ENCODE measurements at regions not wholly inside any gene's neighbourhood (a gene's known extent, or its start where the extent isn't known, plus 50 kb on each side); places are given as distances from the start of the nearest gene placed in this dataset.
A peak's percentile ranks its signal among the peaks of the same experiment; 100 is the strongest.

DNA sequence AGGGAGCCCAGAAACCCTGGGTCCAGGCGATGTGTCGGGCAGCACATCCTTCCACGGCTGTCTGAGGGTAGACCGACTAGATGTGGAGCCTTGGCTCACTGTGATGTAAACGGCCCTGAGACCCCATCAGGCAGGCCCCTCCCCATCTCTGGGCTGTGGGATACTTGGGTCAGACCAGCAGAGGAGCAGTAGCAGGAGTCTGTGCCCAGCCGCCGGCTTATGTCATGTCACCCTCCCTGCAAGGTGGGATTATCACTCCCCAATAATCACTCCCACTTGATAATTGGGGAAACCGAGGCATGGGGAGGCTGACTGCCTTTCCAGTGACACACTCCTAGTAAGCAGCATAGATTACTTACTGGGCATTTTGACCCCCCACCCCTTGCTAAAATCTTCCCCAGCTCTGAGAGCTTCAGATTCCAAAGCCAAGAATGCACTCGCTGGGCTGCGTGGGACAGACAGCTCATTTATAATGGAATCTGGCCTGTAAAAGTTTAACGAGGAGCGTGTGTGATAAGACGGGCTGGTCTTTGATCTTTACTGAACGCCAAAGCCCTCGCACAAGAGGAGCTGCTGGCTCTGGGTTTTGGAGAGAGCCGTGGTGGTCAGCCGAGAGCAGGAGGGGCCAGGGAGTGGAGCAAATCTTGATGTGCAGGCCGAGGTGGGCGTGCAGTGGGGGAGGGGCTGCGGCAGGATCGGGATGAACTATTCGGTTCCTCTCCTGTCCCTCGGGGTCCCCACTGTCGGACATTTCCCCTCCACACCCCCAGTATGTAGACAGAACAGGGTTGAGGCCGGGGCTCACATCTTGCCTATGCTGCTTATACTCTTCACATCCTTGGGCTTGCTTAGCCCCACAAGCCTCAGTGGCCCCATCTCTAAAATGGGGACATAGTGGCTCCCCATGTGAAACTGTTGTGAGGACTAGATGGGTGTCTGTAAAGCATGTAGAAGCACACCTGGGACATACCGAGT lies 200.0 kb downstream of the GLI2 start:
- H3K36me3 ChIP-seq, result peaks cover 0 to 12% (median 0%) of the 10 kb centered on the region in 3 donors
- 41 to 45% methylated on average over 26 of the region's 26 CpGs for WGBS, 2 donors
- H3K27ac ChIP-seq, result peak overlapping the region in 2 of 4 donors; percentile 66
- no peak for DNase-seq (ENCODE audit: low spot score in 2 of 2)
- TF ChIP-seq, protein P1, sequence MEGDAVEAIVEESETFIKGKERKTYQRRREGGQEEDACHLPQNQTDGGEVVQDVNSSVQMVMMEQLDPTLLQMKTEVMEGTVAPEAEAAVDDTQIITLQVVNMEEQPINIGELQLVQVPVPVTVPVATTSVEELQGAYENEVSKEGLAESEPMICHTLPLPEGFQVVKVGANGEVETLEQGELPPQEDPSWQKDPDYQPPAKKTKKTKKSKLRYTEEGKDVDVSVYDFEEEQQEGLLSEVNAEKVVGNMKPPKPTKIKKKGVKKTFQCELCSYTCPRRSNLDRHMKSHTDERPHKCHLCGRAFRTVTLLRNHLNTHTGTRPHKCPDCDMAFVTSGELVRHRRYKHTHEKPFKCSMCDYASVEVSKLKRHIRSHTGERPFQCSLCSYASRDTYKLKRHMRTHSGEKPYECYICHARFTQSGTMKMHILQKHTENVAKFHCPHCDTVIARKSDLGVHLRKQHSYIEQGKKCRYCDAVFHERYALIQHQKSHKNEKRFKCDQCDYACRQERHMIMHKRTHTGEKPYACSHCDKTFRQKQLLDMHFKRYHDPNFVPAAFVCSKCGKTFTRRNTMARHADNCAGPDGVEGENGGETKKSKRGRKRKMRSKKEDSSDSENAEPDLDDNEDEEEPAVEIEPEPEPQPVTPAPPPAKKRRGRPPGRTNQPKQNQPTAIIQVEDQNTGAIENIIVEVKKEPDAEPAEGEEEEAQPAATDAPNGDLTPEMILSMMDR (IDR thresholded peaks at IDR 0.05), result no peak
- no peak for TF ChIP-seq POLR2A (IDR thresholded peaks at IDR 0.05)
- TF ChIP-seq EP300 (IDR thresholded peaks at IDR 0.05), result no peak
- H3K4me3 ChIP-seq, result no peak overlapping the region
- H3K9me3 ChIP-seq, result peaks cover 0 to 9% (median 0%) of the 10 kb centered on the region in 4 donors
- no peaks in the 10 kb centered on the region for H3K27me3 ChIP-seq
- H3K4me1 ChIP-seq, result peaks cover 0 to 67% (median 21%) of the 10 kb centered on the region in 4 donors

DNA sequence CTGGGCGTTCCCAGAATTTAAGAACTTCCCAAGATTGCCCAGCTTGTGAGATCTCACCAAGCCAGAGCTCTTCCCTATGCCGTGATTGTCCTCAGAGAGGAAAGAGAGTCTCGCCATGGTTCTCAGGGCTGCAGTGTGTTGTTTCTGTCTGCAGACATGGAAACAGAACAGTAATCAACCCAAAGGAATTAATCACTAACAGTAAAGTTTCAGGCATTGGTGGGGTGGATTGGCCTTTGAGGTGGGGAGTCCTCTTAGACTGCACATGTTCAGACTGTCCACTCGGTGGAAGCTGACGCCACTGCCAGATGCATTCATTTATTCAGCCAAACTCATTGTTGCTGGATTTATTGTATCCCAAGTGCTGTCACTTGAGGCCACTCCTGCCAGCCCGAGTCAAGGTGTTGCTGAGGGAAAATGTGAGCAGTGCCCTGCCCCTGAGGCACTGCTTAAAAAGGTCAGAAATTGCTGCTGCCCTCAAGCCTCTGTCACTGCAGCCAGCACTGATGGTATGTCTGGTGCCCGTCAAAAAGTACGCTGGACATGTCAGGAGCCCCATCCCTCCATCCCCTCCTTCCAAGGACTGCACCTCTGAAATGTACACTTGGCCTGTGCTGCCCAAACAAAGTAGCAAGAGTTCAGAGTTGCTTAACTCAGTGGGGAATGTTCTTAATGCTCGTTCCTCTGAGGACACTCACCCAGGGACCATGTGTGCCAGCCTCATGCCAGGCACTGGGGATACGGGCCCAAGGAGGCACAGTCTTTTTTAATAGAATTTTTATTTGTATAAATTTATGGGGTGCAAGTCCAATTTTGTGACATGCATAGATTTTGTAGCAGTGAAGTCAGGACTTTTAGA lies 201.0 kb downstream of the GLI2 start:
- Histone ChIP-seq H3K4me1 (peaks cover 0 to 76% (median 21%) of the 10 kb centered on the region in 4 donors), H3K27me3 (no peaks in the 10 kb centered on the region), H3K36me3 (peaks cover 0 to 1% (median 0%) of the 10 kb centered on the region in 3 donors), H3K9me3 (no peaks in the 10 kb centered on the region), H3K4me3 (no peak overlapping the region), H3K27ac (no peak overlapping the region)
- no peak for DNase-seq (ENCODE audit: low spot score in 2 of 2)
- TF ChIP-seq EP300 (IDR thresholded peaks at IDR 0.05) (no peak), POLR2A (IDR thresholded peaks at IDR 0.05) (no peak)
- TF ChIP-seq, protein P1 (IDR thresholded peaks at IDR 0.05), result no peak
- 77 to 79% methylated on average over 10 of the region's 10 CpGs for WGBS, 2 donors

DNA sequence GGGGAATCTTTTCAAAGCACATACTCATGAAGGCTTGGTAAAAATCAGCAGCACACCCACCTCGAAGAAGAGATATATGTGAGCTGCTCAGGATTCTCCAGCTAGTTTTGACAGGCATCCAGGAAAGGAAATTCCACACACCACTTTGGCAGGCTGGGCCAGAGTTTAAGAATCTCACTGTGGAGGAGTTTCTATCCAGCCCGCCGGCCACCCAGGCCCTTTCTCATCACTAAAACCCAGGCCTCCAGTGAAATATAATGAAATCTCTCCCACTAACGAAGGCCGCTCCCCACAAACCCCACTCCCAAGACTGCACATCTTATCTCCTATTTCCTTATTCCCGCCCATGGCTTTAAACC lies 202.0 kb downstream of the GLI2 start:
- peaks cover 0 to 73% (median 23%) of the 10 kb centered on the region in 4 donors for H3K4me1 ChIP-seq
- no peaks in the 10 kb centered on the region for H3K27me3 ChIP-seq
- peak overlapping the region in 1 of 4 donors; percentile 37 for H3K27ac ChIP-seq
- H3K4me3 ChIP-seq, result no peak overlapping the region
- TF ChIP-seq, protein P1 (IDR thresholded peaks at IDR 0.05), result no peak
- TF ChIP-seq POLR2A (IDR thresholded peaks at IDR 0.05) (no peak), EP300 (IDR thresholded peaks at IDR 0.05) (no peak)
- no peaks in the 10 kb centered on the region for H3K36me3 ChIP-seq
- no peak for DNase-seq (ENCODE audit: low spot score in 2 of 2)
- H3K9me3 ChIP-seq, result no peaks in the 10 kb centered on the region
- 57 to 71% methylated on average over 5 to 6 of the region's 6 CpGs for WGBS, 2 donors

DNA sequence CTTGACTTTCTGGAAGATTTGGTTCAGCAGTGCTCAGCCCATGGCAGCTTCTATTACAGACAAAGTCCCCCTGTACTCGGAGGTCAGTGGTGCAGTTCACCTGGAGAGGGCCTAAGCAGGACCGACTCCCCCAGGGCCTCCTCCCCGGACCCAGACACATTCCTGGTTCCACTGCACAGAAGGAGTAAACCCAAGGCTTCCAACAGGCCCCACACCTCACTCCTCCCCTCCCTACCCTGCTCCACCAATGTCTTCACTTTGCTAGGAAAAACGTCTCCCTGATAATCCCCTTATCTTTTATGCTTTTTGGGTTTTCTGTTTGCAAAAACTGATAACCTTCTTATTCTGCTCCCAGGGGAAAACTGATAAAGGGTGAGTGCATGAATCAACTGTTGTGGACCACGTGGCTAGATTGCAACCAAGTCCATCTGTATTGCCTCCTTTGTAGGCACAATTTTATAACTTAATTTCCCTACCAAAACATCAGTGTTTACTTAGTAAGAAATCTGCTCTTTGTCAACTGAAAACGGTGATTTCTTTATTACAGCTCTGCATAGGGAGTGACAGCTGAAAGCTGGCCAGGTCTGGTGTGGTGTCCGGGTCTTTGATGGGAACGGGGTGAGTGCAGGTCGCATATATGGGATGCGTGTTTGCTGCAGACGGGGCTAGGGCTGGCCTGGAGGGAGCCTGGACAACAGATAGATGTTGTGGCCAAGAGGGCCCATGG lies 202.5 kb downstream of the GLI2 start:
- H3K9me3 ChIP-seq, result no peaks in the 10 kb centered on the region
- no peak for TF ChIP-seq POLR2A (IDR thresholded peaks at IDR 0.05)
- TF ChIP-seq, protein P1 (IDR thresholded peaks at IDR 0.05), result no peak
- no peak for TF ChIP-seq EP300 (IDR thresholded peaks at IDR 0.05)
- H3K4me1 ChIP-seq, result peaks cover 0 to 68% (median 23%) of the 10 kb centered on the region in 4 donors
- H3K27me3 ChIP-seq, result no peaks in the 10 kb centered on the region
- peak overlapping the region in 1 of 4 donors; percentile 37 for H3K27ac ChIP-seq
- WGBS, 2 donors, result 33 to 34% methylated on average over 11 of the region's 11 CpGs
- H3K4me3 ChIP-seq, result no peak overlapping the region
- DNase-seq (ENCODE audit: low spot score in 2 of 2), result no peak
- H3K36me3 ChIP-seq, result no peaks in the 10 kb centered on the region
